ENCODE measurements at regions not wholly inside any gene's neighbourhood (a gene's known extent, or its start where the extent isn't known, plus 50 kb on each side); places are given as distances from the start of the nearest gene placed in this dataset.

GRCh38 chr17:33525186-33525585 lies 232.1 kb upstream of the ASIC2 start:
- no peak overlapping the region for H3K4me3 ChIP-seq (ENCODE audit: low read depth, low read length)
- H3K9me3 ChIP-seq = no peaks in the 10 kb centered on the region
- no peak for DNase-seq
- no peaks in the 10 kb centered on the region for H3K4me1 ChIP-seq
- no peak for TF ChIP-seq CTCF (IDR thresholded peaks at IDR 0.05; ENCODE audit: low read depth, low read length)
- peaks cover 7% of the 10 kb centered on the region; the same call in 1 of the 2 replicates for H3K27me3 ChIP-seq
- no peaks in the 10 kb centered on the region for H3K36me3 ChIP-seq

- Histone ChIP-seq H3K4me1 (no peaks in the 10 kb centered on the region), H3K27me3 (peaks cover 10% of the 10 kb centered on the region; the same call in 1 of the 2 replicates), H3K9me3 (no peaks in the 10 kb centered on the region), H3K4me3 (ENCODE audit: low read depth, low read length) (no peak overlapping the region), H3K36me3 (no peaks in the 10 kb centered on the region)
- DNase-seq = no peak
- no peak for TF ChIP-seq CTCF (IDR thresholded peaks at IDR 0.05; ENCODE audit: low read depth, low read length)
Observed at GRCh38 chr17:33526717-33527116, 233.6 kb upstream of the ASIC2 start.

- no peaks in the 10 kb centered on the region for H3K36me3 ChIP-seq
- no peaks in the 10 kb centered on the region for H3K4me1 ChIP-seq
- H3K4me3 ChIP-seq (ENCODE audit: low read depth, low read length) = no peak overlapping the region
- no peak for TF ChIP-seq CTCF (IDR thresholded peaks at IDR 0.05; ENCODE audit: low read depth, low read length)
- H3K27me3 ChIP-seq = peaks cover 10% of the 10 kb centered on the region; the same call in 1 of the 2 replicates
- H3K9me3 ChIP-seq = no peaks in the 10 kb centered on the region
- DNase-seq = no peak
Observed at GRCh38 chr17:33527290-33527689, 234.2 kb upstream of the ASIC2 start.

- H3K36me3 ChIP-seq = no peaks in the 10 kb centered on the region
- no peak for TF ChIP-seq CTCF (IDR thresholded peaks at IDR 0.05; ENCODE audit: low read depth, low read length)
- peaks cover 12% of the 10 kb centered on the region for H3K27me3 ChIP-seq
- H3K9me3 ChIP-seq = no peaks in the 10 kb centered on the region
- DNase-seq = no peak
- no peaks in the 10 kb centered on the region for H3K4me1 ChIP-seq
- H3K4me3 ChIP-seq (ENCODE audit: low read depth, low read length) = no peak overlapping the region
Observed at GRCh38 chr17:33528846-33529245, 235.8 kb upstream of the ASIC2 start.

- H3K4me3 ChIP-seq (ENCODE audit: low read depth, low read length) = no peak overlapping the region
- peaks cover 12% of the 10 kb centered on the region for H3K27me3 ChIP-seq
- no peaks in the 10 kb centered on the region for H3K9me3 ChIP-seq
- TF ChIP-seq CTCF (IDR thresholded peaks at IDR 0.05; ENCODE audit: low read depth, low read length) = no peak
- H3K36me3 ChIP-seq = no peaks in the 10 kb centered on the region
- no peak for DNase-seq
- H3K4me1 ChIP-seq = no peaks in the 10 kb centered on the region
Observed at GRCh38 chr17:33529816-33530215, 236.7 kb upstream of the ASIC2 start.

GRCh38 chr17:33531311-33531710 lies 238.2 kb upstream of the ASIC2 start:
- no peak overlapping the region for H3K4me3 ChIP-seq (ENCODE audit: low read depth, low read length)
- H3K36me3 ChIP-seq = no peaks in the 10 kb centered on the region
- no peaks in the 10 kb centered on the region for H3K9me3 ChIP-seq
- DNase-seq = no peak
- H3K4me1 ChIP-seq = no peaks in the 10 kb centered on the region
- TF ChIP-seq CTCF (IDR thresholded peaks at IDR 0.05; ENCODE audit: low read depth, low read length) = no peak
- H3K27me3 ChIP-seq = peaks cover 12% of the 10 kb centered on the region
